Heart left ventricle (tissue), 16 donors: ENCODE measurements at regions not wholly inside any gene's neighbourhood (a gene's known extent, or its start where the extent isn't known, plus 50 kb on each side); places are given as distances from the start of the nearest gene placed in this dataset.

ENCODE experiments used
- ATAC-seq, 4 donors: fragments of 200-7000 bp; cut with Tn5 transposase; one replicate each; pipeline ENCODE4 v1.9.1; 2020 to 2022; ENCODE audit warnings: moderate library complexity in 4 of 4, mild to moderate bottlenecking in 3 of 4, moderate number of reproducible peaks in 1 of 4
- DNase-seq, 5 donors: peaks; one replicate each; pipeline ENCODE4 v3.0.0-alpha.2; 2020
- H3K27ac ChIP-seq, 12 donors: fragments of 200-600 bp; sonication (generic) in 4 of 12; one replicate each; pipeline versions ENCODE4 v1.5.0 to v1.8.0; 2016 to 2022; ENCODE audit warnings: mild to moderate bottlenecking in 2 of 12
- H3K27me3 ChIP-seq, 9 donors: fragments of 200-600 bp; sonication (generic) in 2 of 9; one replicate each; pipeline versions ENCODE4 v1.5.1 to v1.8.0; 2016 to 2022; ENCODE audit warnings: mild to moderate bottlenecking in 3 of 9
- H3K36me3 ChIP-seq, 9 donors: fragments of 200-600 bp; sonication (generic) in 2 of 9; one replicate each; pipeline versions ENCODE4 v1.5.0 to v1.8.0; 2018 to 2022; ENCODE audit warnings: mild to moderate bottlenecking in 2 of 9
- H3K4me1 ChIP-seq, 12 donors: fragments of 200-600 bp; sonication (generic) in 4 of 12; one replicate each; pipeline versions ENCODE4 v1.5.0 to v1.8.0; 2016 to 2022; ENCODE audit warnings: mild to moderate bottlenecking in 3 of 12
- H3K4me3 ChIP-seq, 12 donors: fragments of 200-600 bp; sonication (generic) in 4 of 12; one replicate each; pipeline versions ENCODE4 v1.5.0 to v1.8.0; 2017 to 2022; ENCODE audit warnings: mild to moderate bottlenecking in 9 of 12, moderate library complexity in 4 of 12
- H3K9me3 ChIP-seq, 12 donors: fragments of 200-600 bp; sonication (generic) in 4 of 12; one replicate each; pipeline versions ENCODE4 v1.5.0 to v1.8.0; 2016 to 2022; ENCODE audit warnings: mild to moderate bottlenecking in 1 of 12
- CTCF ChIP-seq, 12 donors: fragments of 200-600 bp; sonication (generic) in 4 of 12; IDR thresholded peaks; one replicate each; pipeline versions ENCODE4 v1.5.0 to v1.8.0; 2018 to 2022; ENCODE audit warnings: antibody characterized with exemption in 12 of 12, mild to moderate bottlenecking in 5 of 12
- POLR2A ChIP-seq, 2 donors: fragments of 450-650 bp; IDR thresholded peaks; one replicate each; pipeline ENCODE4 v1.6.1; 2017; ENCODE audit warnings: antibody characterized with exemption in 2 of 2, mild to moderate bottlenecking in 2 of 2, moderate library complexity in 2 of 2
- WGBS, 4 donors: extraction: QIAGEN DNeasy Blood & Tissue Kit in 2 of 4; methylation state at CpG; one replicate each; pipeline versions ENCODE4 v1.1.5 to v1.1.7; 2013 to 2018; 5-methylcytosine and 5-hydroxymethylcytosine counted together
- intact Hi-C, 10 donors: fragments of 100-400 bp; cut with DNase I; formaldehyde crosslinking; loops; one replicate each; pipeline versions ENCODE4 v1.11.1 to v1.14.2; 2022
- donor health status: ischemic (EF 13 %, LVEDD 7.1; RV severe dilation, severe dysfunction).
- donor health status: healthy with polysubstance abuse.
- donor health status: DM: no; HTN: yes; CAD: no.
- donor health status: DM: no; HTN: no; CAD: no.
- donor health status: ischemic (EF 25% LVEDD 6.9; RV normal size, moderate dysfunction).
- donor health status: ischemic (EF 25% LVEDD 5.7; RV mildly dilated, moderate dysfunction).
- donor health status: healthy.
- donor health status: DM: yes; HTN: yes; CAD: no.
- donor health status: ischemic (EF 35%, LVEDD 5.7; RV mildly dilated, moderate dysfunction).
- donor health status: nonischemic (EF 11% LVEDD 7.7; RV severe dilation, severe dysfunction).
- donor health status: DM: yes; HTN: yes; CAD: no.
- donor health status: PGD.
- donor health status: ischemic (EF 29% LVEDD 5.4; RV normal size, mild dysfunction).
- donor health status: nonischemic (EF 23%, LVEDD 6.1; RV moderate dilation, normal function).

- Histone ChIP-seq H3K36me3 (no peaks in the 10 kb centered on the region), H3K4me3 (no peak overlapping the region), H3K4me1 (no peaks in the 10 kb centered on the region), H3K27me3 (peaks cover 0 to 5% (median 0%) of the 10 kb centered on the region in 9 donors), H3K27ac (no peak overlapping the region), H3K9me3 (no peaks in the 10 kb centered on the region)
- DNase-seq (no peak), ATAC-seq (no peak)
- WGBS, 4 donors: 58 to 84% (median 71%) methylated on average over 3 of the region's 3 CpGs
- TF ChIP-seq POLR2A (IDR thresholded peaks at IDR 0.05) (no peak), CTCF (IDR thresholded peaks at IDR 0.05) (no peak)
- intact Hi-C loops: loop anchor here in 1 of 10 donors (10.0 kb wide), 1 partner anchor 74 kb away; no protein-coding TSS in a partner anchor
Observed at GRCh38 chr22:17318817-17319216, 50.4 kb upstream of the CECR2 start.

- Histone ChIP-seq H3K4me3 (no peak overlapping the region), H3K27ac (no peak overlapping the region), H3K27me3 (peaks cover 0 to 6% (median 0%) of the 10 kb centered on the region in 9 donors), H3K9me3 (no peaks in the 10 kb centered on the region), H3K36me3 (no peaks in the 10 kb centered on the region), H3K4me1 (no peaks in the 10 kb centered on the region)
- no peak for ATAC-seq
- WGBS, 4 donors: 79 to 85% (median 81%) methylated on average over 7 of the region's 7 CpGs
- intact Hi-C loops: loop anchor here in 1 of 10 donors (10.0 kb wide), 1 partner anchor 71 kb away; no protein-coding TSS in a partner anchor
- no peak for DNase-seq
- TF ChIP-seq POLR2A (IDR thresholded peaks at IDR 0.05): no peak
- no peak for TF ChIP-seq CTCF (IDR thresholded peaks at IDR 0.05)
Observed at GRCh38 chr22:17315310-17315709, 54.0 kb upstream of the CECR2 start.

- H3K27me3 ChIP-seq: peaks cover 0 to 3% (median 0%) of the 10 kb centered on the region in 9 donors
- H3K27ac ChIP-seq: no peak overlapping the region
- no peaks in the 10 kb centered on the region for H3K36me3 ChIP-seq
- no peaks in the 10 kb centered on the region for H3K4me1 ChIP-seq
- no peak for TF ChIP-seq CTCF (IDR thresholded peaks at IDR 0.05)
- TF ChIP-seq POLR2A (IDR thresholded peaks at IDR 0.05): no peak
- H3K9me3 ChIP-seq: no peaks in the 10 kb centered on the region
- intact Hi-C loops: loop anchor here in 1 of 10 donors (10.0 kb wide), 1 partner anchor 70 kb away; no protein-coding TSS in a partner anchor
- 88 to 93% (median 91%) methylated on average over 9 of the region's 9 CpGs for WGBS, 4 donors
- DNase-seq (no peak), ATAC-seq (no peak)
- H3K4me3 ChIP-seq: no peak overlapping the region
Observed at GRCh38 chr22:17314487-17314886, 54.8 kb upstream of the CECR2 start.

GRCh38 chr22:17313626-17314025 lies 55.6 kb upstream of the CECR2 start:
- Histone ChIP-seq H3K27ac (no peak overlapping the region), H3K36me3 (no peaks in the 10 kb centered on the region), H3K9me3 (no peaks in the 10 kb centered on the region), H3K4me3 (no peak overlapping the region), H3K27me3 (peaks cover 0 to 3% (median 0%) of the 10 kb centered on the region in 9 donors), H3K4me1 (no peaks in the 10 kb centered on the region)
- WGBS, 4 donors: 79 to 87% (median 86%) methylated on average over 13 to 14 of the region's 14 CpGs
- DNase-seq (no peak), ATAC-seq (no peak)
- intact Hi-C loops: loop anchor here in 1 of 10 donors (10.0 kb wide), 1 partner anchor 69 kb away; no protein-coding TSS in a partner anchor
- TF ChIP-seq CTCF (IDR thresholded peaks at IDR 0.05): no peak
- no peak for TF ChIP-seq POLR2A (IDR thresholded peaks at IDR 0.05)
